ENCODE measurements at regions not wholly inside any gene's neighbourhood (a gene's known extent, or its start where the extent isn't known, plus 50 kb on each side); places are given as distances from the start of the nearest gene placed in this dataset.

GRCh38 chr2:66851449-66851872 is 416.5 kb downstream of the MEIS1 start:
- no peak overlapping the region for H3K9ac ChIP-seq (replicated peaks; ENCODE audit: extremely low read depth, insufficient read depth, low read length)
- H3K79me2 ChIP-seq (ENCODE audit: control insufficient read depth, insufficient read depth, low read length): no peaks in the 10 kb centered on the region
- no peaks in the 10 kb centered on the region for H3K36me3 ChIP-seq (ENCODE audit: control insufficient read depth in 2 of 2, extremely low read depth in 1 of 2, insufficient read depth in 2 of 2, low read length in 2 of 2)
- DNase-seq (ENCODE audit: low read depth, low spot score) (no peak), FAIRE-seq (no peak)
- H3K9me3 ChIP-seq (replicated peaks; ENCODE audit: control insufficient read depth, insufficient read depth, low read length): no peaks in the 10 kb centered on the region
- CTCF ChIA-PET: no interaction called here
- peaks cover 2 to 5% of the 10 kb centered on the region in 2 experiments for H3K27me3 ChIP-seq (ENCODE audit: control insufficient read depth in 2 of 2, insufficient read depth in 2 of 2, low read length in 2 of 2)
- dilution Hi-C loops (cut with MboI; ENCODE audit: extremely low pct_ligation_motif_present, low sequenced_read_pairs): no loop called here
- H3K27ac ChIP-seq (ENCODE audit: insufficient read depth, low read depth, low read length): no peak overlapping the region
- H2AFZ ChIP-seq (ENCODE audit: low read depth, low read length): no peak overlapping the region
- H3K9me1 ChIP-seq (replicated peaks; ENCODE audit: control insufficient read depth, extremely low read depth, insufficient read depth, low read length): no peaks in the 10 kb centered on the region
- no peak for TF ChIP-seq POLR2A (IDR thresholded peaks at IDR 0.05; ENCODE audit: low read depth, low read length)
- TF ChIP-seq MAX (IDR thresholded peaks at IDR 0.05; ENCODE audit: insufficient read depth, insufficient read length): no peak
- TF ChIP-seq MYC (IDR thresholded peaks at IDR 0.05; ENCODE audit: low read depth, low read length): no peak
- no peak for TF ChIP-seq FOS (IDR thresholded peaks at IDR 0.05; ENCODE audit: borderline replicate concordance, insufficient read depth, low read length)
- TF ChIP-seq EZH2 (IDR thresholded peaks at IDR 0.05; ENCODE audit: borderline replicate concordance, low read depth, low read length, severe bottlenecking): no peak
- TF ChIP-seq POLR2AphosphoS5 (IDR thresholded peaks at IDR 0.05; ENCODE audit: insufficient read depth, low read depth, low read length): no peak
- TF ChIP-seq JUN (IDR thresholded peaks at IDR 0.05; ENCODE audit: borderline replicate concordance, insufficient read depth, insufficient read length, low read depth): no peak
- TF ChIP-seq, protein P1, sequence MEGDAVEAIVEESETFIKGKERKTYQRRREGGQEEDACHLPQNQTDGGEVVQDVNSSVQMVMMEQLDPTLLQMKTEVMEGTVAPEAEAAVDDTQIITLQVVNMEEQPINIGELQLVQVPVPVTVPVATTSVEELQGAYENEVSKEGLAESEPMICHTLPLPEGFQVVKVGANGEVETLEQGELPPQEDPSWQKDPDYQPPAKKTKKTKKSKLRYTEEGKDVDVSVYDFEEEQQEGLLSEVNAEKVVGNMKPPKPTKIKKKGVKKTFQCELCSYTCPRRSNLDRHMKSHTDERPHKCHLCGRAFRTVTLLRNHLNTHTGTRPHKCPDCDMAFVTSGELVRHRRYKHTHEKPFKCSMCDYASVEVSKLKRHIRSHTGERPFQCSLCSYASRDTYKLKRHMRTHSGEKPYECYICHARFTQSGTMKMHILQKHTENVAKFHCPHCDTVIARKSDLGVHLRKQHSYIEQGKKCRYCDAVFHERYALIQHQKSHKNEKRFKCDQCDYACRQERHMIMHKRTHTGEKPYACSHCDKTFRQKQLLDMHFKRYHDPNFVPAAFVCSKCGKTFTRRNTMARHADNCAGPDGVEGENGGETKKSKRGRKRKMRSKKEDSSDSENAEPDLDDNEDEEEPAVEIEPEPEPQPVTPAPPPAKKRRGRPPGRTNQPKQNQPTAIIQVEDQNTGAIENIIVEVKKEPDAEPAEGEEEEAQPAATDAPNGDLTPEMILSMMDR (IDR thresholded peaks at IDR 0.05; ENCODE audit: extremely low read depth in 1 of 2, insufficient read depth in 1 of 2, low read depth in 1 of 2, low read length in 2 of 2): no peak
- no peak for TF ChIP-seq GATA2 (IDR thresholded peaks at IDR 0.05; ENCODE audit: insufficient read depth, insufficient read length, low read depth, low read length)
- BruUV-seq (replicated peaks): no TSS peak
- H3K4me2 ChIP-seq (ENCODE audit: insufficient read depth, low read length): no peak overlapping the region
- H3K4me1 ChIP-seq (ENCODE audit: control insufficient read depth, extremely low read depth, insufficient read depth, low read length): no peaks in the 10 kb centered on the region
- H4K20me1 ChIP-seq (replicated peaks; ENCODE audit: control insufficient read depth, extremely low read depth, insufficient read depth, low read length): no peaks in the 10 kb centered on the region
- intact Hi-C loops (cut with micrococcal nuclease): no loop called here
- H3K4me3 ChIP-seq (replicated peaks in 1 of 3; ENCODE audit: insufficient read depth in 1 of 3, low read depth in 1 of 3, low read length in 3 of 3): no peak overlapping the region
- POLR2A ChIA-PET: no interaction called here

Measured in endothelial cell of umbilical vein (primary cell).